Astrocyte of the cerebellum (primary cell): ENCODE measurements at regions not wholly inside any gene's neighbourhood (a gene's known extent, or its start where the extent isn't known, plus 50 kb on each side); places are given as distances from the start of the nearest gene placed in this dataset.

ENCODE experiments used
- DNase-seq: peaks from one replicate; pipeline ENCODE4 v3.0.0-alpha.2; 2011; ENCODE audit warnings: low read depth
- H3K4me3 ChIP-seq: 2 replicates; pipeline ENCODE4 v1.5.1; 2011; ENCODE audit warnings: mild to moderate bottlenecking, low read depth, low read length, moderate library complexity
- in situ Hi-C: cut with HindIII; loops from 2 replicates; pipeline ENCODE4 v1.10.0; 2017; ENCODE audit warnings: low sequenced_read_pairs
- TF ChIP-seq, protein P1 (sequence below): IDR thresholded peaks from 2 replicates; pipeline ENCODE4 v1.5.1; 2012; ENCODE audit warnings: low read length, low read depth, moderate library complexity, mild to moderate bottlenecking; ENCODE audit errors: missing control alignments

DNA sequence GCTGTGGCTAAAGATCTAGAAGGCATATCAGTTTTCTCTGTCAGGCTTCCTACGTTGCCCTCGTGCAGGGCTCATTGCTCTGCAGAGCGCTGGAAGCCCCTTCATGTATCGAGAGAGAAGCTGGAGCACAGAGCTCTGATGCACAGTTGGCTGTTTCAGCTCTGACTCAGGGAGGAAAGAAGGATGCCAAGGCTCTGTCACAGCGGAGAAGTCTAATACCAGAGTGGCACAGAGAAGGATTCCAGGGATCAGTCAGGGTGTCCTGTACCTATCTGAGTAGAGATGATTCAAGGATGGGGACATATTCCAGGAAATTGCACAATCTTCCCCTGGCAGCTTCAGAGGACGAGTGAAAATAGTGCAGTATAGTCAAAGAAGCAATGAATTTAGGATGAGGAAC, 179.2 kb upstream of the FMN2 start:
- no peak for DNase-seq
- H3K4me3 ChIP-seq: no peak overlapping the region
- in situ Hi-C loops: no loop called here
- TF ChIP-seq, protein P1, sequence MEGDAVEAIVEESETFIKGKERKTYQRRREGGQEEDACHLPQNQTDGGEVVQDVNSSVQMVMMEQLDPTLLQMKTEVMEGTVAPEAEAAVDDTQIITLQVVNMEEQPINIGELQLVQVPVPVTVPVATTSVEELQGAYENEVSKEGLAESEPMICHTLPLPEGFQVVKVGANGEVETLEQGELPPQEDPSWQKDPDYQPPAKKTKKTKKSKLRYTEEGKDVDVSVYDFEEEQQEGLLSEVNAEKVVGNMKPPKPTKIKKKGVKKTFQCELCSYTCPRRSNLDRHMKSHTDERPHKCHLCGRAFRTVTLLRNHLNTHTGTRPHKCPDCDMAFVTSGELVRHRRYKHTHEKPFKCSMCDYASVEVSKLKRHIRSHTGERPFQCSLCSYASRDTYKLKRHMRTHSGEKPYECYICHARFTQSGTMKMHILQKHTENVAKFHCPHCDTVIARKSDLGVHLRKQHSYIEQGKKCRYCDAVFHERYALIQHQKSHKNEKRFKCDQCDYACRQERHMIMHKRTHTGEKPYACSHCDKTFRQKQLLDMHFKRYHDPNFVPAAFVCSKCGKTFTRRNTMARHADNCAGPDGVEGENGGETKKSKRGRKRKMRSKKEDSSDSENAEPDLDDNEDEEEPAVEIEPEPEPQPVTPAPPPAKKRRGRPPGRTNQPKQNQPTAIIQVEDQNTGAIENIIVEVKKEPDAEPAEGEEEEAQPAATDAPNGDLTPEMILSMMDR: no peak

DNA sequence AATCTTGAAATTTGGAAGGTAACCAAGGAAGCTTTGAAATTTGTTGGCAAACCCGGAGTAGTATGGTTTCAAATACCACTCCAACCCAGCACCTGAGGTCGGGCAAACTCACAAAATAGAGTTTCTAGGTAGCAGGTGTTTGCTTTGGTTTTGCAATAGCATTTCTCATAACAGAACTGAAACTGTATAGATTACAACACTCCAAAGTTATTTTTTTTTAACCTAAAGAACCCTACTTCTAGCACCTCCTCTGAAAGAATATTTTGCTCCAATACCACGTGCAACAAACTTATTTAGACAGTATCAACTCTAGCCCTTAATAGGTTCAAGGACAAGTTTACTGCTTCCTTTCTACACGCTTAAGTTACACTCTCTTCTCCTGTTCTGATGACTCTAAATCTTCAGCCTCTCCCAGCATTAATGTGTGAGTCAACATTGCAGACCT, 178.5 kb upstream of the FMN2 start:
- no peak overlapping the region for H3K4me3 ChIP-seq
- TF ChIP-seq, protein P1: no peak
- in situ Hi-C loops: no loop called here
- DNase-seq: no peak

DNA sequence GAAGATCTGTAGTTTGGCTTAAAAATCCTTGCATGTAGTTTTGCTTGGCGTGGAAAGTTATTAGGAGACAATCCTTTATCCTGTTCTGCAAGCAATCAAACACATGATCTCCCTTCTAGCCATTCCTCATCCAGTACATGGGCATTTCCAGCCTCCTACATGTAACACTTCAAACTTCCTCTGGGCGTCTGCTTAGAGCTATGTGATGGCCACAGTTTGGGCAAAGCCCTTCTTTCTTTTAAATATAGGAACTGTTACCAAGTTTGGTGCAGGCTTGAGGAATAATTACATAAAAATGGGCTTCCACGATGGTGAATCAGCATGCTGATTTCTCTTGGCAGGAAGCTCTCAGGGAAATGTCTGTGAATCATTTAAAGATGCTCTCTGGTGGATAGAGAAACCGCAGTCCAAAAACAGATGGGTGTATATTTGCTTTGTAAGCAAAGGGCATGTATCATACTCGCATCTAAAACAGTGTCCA, 176.9 kb upstream of the FMN2 start:
- no peak overlapping the region for H3K4me3 ChIP-seq
- TF ChIP-seq, protein P1: no peak
- in situ Hi-C loops: no loop called here
- peak; percentile 39 for DNase-seq

DNA sequence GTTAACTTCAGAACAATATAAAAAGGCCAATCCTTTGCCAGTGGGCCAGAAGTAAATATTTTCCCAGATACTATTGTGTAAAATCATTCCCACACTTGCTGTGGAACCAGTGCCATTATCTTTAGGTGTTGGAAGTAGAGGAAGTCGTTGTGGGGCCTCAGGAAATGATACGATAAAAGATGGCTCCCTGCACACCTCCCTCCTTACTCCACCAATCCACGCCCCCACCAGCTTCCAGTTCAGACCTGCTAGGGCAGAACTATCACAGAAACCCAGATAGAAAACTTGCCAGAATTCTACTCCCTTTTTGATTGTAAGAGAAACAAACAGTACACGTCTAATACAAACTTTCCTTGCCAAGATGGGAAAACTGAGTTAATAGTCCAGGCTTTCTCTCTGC, 173.0 kb upstream of the FMN2 start:
- TF ChIP-seq, protein P1: no peak
- no peak for DNase-seq
- H3K4me3 ChIP-seq: no peak overlapping the region
- in situ Hi-C loops: no loop called here

DNA sequence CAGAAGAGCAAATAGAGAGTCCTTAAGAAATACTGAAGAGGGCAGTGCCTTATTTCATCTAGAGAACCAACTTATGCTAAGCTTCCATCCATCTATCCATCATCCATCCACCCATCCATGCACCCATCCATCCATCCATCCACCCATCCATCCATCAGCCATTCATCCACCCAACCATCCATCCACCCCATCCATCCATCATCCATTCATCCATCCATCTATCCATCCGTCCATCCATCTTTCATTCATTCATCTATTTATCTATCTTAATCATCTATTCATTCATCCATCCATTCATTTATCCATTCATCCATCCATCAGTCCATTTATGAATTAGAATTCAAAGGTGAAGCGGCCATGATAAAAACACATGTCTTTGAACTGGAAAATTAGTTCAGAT, 171.5 kb upstream of the FMN2 start:
- no peak for DNase-seq
- H3K4me3 ChIP-seq: no peak overlapping the region
- in situ Hi-C loops: no loop called here
- TF ChIP-seq, protein P1: no peak

DNA sequence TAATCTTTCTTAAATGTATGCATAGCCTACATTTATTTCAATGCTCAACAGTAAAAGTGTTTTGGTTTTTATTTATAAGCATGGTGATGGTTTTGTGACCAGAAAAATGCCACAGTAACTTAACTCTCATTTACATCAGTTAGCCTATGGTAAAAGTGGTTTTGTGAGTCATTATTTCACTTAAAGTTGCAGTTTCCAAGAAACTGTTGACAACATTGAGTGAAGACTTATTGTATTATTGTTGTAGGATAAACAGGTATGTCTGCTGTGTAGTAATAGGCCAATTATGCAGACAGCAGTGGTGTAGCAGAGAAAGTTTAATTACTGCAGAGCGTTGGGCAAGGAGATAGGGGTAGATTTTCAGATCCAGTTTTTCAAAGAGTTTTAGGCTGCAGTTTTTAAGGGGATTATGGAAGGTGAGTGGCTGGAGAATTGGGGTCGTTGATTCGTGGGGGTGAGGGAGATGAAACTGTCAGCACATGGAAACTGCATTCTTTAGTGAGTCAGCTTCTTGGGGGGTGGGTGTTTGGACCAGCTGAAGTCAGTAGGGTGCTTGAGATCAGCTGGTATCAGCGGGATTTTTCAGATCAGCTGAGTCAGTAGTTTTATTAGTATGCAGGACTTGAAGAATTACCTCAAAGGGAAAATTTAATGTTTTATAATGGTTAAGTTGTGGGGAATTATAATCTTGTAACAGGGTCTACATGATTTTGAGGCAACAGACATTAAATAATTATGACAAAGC, 168.7 kb upstream of the FMN2 start:
- TF ChIP-seq, protein P1: no peak
- in situ Hi-C loops: no loop called here
- no peak overlapping the region for H3K4me3 ChIP-seq
- no peak for DNase-seq
